NCI-H1092 (cell line): ENCODE measurements at regions not wholly inside any gene's neighbourhood (a gene's known extent, or its start where the extent isn't known, plus 50 kb on each side); places are given as distances from the start of the nearest gene placed in this dataset.
"Not testable (repeated sequence)": the region's sequence is repeated elsewhere in the genome, so short reads cannot be mapped to it uniquely, and the experiment has no call there.

Experiments used
- DNase-seq: peaks from one replicate; lab custom pipeline; 2025; lab: John Stamatoyannopoulos, UW

DNA sequence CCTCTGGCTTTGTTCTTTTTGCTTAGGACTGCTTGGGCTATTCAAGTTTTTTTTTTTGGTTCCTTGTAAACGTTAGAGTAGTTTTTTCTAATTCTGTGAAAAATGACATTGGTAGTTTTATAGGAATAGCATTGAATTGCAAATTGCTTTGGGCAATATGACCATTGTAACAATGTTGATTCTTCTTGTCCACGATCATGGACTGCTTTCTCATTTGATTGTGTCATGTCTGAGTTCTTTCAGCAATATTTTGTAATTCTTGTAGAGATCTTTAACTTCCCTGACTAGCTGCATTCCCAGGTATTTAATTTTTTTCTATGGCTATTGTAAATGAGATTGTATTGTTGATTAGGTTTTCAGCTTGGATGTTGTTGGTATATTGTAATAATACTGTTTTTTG lies 286.2 kb upstream of the C1QTNF3 start:
- DNase-seq: not testable (repeated sequence)

DNA sequence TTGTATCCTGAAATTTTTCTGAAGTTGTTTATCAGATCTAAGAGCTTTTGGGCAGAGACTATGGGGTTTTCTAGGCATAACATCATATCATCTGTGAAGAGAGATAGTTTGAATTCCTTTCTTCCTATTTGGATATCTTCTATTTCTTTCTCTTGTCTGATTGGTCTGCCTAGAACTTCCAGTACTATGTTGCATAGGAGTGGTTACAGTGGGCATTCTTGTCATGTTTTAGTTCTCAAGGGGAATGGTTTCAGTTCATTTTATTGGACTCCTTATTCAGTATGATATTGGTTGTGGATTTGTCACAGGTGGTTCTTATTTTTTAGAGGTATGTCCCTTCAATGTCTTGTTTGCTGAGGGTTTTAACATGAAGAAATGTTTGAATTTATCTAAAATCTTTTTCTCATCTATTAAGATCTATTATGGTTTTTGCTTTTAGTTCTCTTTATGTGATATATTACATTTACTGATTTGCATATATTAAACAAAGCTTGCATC lies 286.6 kb upstream of the C1QTNF3 start:
- not testable (repeated sequence) for DNase-seq

GRCh38 chr5:34331928-34332454 lies 289.0 kb upstream of the C1QTNF3 start:
- not testable (repeated sequence) for DNase-seq

GRCh38 chr5:34339408-34340001 lies 296.5 kb upstream of the C1QTNF3 start:
- not testable (repeated sequence) for DNase-seq

DNA sequence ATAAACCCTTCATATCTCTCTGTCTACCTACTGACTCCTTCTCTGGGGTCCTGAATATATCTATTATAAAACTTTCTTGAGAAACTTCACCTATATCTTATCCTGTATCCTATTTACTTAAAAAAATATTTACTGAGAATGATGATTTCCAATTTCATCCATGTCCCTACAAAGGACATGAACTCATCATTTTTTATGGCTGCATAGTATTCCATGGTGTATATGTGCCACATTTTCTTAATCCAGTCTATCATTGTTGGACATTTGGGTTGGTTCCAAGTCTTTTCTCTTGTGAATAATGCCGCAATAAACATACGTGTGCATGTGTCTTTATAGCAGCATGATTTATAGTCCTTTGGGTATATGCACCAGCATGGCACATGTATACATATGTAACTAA lies 301.7 kb upstream of the RAI14 start:
- not testable (repeated sequence) for DNase-seq

DNA sequence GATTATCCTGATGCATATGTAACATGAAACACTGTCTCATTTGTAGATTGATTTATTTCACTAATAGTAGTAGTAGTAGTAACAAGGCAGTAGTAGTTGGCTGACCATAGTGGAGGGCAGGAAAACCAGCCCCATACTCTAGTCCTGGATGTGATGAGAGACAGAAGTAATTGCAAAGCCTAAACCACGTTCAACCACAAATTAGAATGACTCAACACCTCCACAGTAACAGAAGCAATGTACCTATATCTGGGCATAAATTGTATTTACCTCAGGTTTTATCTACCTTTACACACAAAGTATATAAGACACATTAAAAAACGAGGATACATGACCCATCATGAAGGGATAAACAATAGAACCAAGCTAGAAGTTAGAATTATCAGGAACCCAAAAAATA lies 284.7 kb upstream of the RAI14 start:
- not testable (repeated sequence) for DNase-seq

GRCh38 chr5:34371817-34372216 lies 284.3 kb upstream of the RAI14 start:
- not testable (repeated sequence) for DNase-seq

DNA sequence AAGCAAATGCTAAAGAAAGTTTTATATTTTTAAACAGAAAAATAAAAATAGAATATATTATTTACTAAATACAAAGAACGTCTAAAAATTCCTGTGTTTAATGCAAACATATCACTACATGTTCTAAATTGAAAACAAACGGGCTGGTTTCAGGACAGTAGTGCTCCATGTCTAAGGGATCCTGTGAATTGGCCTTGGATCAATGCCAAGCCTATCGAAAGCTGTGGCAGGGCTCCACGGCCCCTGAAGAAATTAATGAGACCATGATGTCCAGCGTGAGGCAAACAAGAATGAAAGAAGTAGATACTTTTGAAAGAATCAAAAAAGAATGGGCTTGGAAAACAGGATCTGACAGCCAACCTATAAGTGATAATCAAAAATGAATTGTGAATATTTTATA lies 283.4 kb upstream of the RAI14 start:
- DNase-seq: not testable (repeated sequence)

DNA sequence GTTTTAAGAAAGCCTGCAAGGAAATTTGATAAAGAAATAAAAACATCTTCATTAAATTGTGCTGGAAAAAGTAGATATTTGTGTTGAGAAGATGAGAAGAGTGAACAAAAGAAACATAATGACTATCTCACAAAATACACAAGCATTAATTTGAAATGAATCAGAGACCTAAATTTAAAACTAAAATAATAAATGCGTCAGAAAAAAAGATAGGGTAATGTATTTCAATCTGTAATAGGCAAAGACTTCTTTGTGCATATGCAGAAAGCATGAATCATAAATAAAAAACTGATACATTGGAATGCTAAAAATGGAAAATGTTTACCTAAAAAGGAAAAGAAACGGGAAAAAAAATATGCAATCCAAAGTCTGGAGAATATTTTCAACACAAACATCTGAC lies 278.5 kb upstream of the RAI14 start:
- DNase-seq: not testable (repeated sequence)

- DNase-seq: not testable (repeated sequence)
Observed at GRCh38 chr5:34378498-34378897, 277.6 kb upstream of the RAI14 start.

DNA sequence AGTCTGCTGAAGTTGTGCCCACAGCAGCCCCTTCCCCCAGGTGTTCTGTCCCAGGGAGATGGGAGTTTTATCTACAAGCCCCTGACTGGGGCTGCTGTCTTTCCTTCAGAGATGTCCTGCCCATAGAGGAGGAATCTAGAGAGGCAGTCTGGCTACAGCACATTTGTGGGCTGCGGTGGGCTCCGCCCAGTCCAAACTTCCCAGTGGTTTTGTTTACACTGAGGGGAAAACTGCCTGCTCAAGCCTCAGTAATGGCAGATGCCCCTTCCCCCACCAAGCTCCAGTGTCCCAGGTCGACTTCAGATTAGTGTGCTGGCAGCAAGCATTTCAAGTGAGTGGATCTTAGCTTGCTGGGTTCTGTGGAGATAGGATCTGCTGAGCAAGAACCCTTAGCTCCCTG lies 267.4 kb upstream of the RAI14 start:
- DNase-seq: not testable (repeated sequence)

DNA sequence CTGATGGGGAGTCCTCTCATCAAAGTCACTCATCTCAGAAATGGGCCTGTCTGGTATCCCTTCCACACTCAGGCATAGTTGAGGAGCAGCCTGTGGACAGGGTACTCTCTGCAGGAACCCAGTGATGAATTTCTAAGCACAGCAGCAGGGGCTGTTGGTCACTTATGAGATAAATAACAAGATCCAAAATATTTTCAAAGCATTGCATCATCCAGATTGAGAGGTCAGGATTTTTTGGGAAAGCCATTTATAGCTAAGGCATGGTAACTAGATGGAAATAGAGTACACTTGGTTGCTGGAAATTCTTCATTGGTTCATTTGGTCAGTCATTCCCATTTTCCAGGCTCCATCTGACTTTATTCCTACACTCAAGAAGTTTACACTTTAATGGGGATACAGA lies 246.8 kb upstream of the RAI14 start:
- no peak for DNase-seq

DNA sequence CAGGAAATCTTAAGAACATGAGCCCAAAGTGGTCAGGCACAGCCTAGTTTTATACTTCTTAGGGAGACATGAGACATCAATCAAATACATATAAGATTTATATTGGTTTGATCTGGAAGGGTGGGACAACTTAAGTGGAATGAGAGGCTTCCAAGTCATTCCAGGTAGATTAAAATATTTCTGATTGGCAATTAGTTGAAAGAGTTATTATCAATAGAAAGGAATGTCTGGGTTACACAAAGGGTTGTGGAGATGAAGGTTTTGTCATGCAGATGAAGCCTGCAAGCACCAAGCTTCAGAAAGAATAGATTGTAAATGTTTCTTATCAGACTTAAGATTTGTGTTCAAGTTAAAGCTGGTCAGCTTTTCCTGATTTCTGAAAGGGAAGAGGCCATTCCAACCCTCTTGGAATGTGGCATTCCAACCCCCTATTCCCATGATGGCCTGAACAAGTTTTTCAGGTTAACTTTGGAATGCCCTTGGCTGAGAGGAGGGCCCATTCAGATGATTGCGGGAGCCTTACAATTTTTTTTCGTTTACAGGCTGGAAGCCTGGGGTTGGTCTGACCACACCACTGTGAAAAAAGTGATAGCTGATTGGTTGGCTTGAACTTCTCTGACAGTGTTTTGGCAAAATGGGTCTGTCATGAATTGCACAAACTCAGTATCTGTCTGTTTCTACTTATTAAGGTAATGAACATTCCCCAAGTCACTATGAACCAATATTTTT lies 245.6 kb upstream of the RAI14 start:
- DNase-seq: no peak

DNA sequence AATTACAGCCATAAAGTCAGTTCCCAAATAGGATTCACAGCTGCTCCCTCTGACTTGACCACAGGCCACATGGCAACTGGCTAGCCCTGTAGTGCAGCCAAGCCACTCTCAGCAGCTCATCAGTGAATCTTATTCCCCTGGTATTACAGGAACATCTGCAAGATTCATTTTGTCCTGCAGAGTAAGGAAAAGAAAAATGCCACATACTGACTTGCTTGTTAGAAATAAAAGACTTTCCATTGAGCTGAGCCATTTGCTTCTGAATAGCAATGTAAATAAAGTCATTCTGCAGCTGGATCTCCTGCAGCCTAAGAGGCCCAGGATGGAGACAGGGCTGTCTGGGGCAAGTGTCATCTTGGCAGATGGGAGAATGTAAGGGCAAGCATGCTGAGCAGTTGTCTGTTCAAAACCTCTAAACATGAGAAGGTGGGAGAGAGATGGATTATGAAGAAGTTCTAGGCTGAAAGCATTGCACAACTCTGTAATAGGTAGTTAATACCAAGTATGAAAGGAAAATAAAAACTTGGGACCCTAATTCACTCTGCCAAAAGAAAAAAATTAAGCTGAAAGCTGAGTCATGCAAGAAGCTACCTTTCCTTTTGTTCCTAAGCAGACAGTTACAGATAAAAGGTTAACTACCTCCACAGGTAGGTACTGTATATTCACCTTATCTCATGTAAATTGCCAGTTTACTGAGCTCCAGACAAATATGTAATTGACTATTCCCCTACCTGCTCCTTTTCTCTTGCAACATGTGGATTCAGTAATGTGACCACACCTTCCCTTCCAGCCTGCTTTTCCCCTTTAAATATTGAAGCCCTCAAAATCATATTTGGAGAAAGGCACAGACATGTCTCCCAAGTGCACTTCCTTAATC lies 244.4 kb upstream of the RAI14 start:
- no peak for DNase-seq

- DNase-seq: no peak
Observed at GRCh38 chr5:34412736-34413135, 243.4 kb upstream of the RAI14 start.

GRCh38 chr5:34415559-34416198 lies 240.4 kb upstream of the RAI14 start:
- no peak for DNase-seq

DNA sequence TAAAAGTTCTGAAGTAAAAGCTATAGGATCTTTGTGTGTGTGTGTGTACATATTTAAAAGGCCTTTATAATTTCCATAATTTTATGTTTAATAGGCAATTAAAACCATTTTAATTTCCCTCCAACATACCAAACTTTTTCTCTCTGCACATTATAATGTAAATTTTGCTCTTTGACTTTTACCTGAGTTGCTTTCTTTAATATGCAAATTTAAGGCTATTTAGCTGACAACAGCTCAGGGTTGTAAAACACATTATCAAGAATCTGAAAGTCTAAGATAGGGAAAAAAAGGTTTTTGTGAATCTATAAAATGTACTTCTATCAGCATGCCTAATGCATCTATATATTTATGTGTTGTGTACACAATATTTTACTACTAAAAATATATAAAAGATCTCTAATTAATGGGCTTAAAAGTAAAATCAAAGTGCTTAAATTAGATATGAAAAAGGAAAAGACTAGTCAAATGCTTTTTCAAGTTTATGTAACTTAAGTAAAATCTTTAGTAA lies 239.6 kb upstream of the RAI14 start:
- no peak for DNase-seq

DNA sequence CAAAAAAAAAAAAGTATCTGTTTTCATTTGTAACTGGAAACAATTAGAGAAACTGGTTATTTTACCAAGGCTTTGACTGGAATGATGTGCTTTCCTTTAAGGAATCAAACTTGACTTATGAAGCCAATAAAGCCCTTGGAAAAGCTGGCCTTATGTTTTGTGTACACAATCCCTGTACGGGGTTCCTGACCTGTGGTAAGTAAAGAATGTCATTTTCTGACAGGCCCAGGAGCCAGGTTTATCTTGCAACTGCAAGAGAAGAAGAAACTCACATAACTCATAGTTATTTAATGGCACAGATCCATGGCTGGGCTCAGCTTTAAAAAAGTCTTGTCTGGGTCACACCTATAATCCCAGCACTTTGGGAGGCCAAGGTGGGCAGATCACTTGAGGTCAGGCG lies 235.9 kb upstream of the RAI14 start:
- not testable (repeated sequence) for DNase-seq

- DNase-seq: no peak
Observed at GRCh38 chr5:34436761-34437501, 219.2 kb upstream of the RAI14 start.

- DNase-seq: no peak
Observed at GRCh38 chr5:34439601-34440000, 216.5 kb upstream of the RAI14 start.

DNA sequence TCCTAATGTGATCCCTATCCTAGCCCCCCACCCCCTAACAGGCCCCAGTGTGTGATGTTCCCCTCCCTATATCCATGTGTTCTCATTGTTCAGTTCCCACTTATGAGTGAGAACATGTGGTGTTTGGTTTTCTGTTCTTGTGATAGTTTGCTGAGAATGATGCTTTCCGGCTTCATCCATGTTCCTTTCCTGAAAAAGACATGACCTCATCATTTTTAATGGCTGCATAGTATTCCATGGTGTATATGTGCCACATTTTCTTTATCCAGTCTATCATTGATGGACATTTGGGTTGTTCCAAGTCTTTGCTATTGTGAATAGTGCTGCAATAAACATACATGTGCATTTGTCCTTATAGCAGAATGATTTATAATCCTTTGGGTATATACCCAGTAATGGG lies 214.4 kb upstream of the RAI14 start:
- not testable (repeated sequence) for DNase-seq
